GM21825 (cell line): ENCODE measurements at regions not wholly inside any gene's neighbourhood (a gene's known extent, or its start where the extent isn't known, plus 50 kb on each side); places are given as distances from the start of the nearest gene placed in this dataset.
"Not testable (repeated sequence)": the region's sequence is repeated elsewhere in the genome, so short reads cannot be mapped to it uniquely, and the experiment has no call there.

ENCODE experiments used
- ATAC-seq: cut with Tn5 transposase; IDR thresholded peaks from one replicate; pipeline ENCODE4 v1.9.1; 2021; ENCODE audit warnings: mild to moderate bottlenecking, moderate library complexity; ENCODE audit not compliant: unreplicated experiment

GRCh38 chr1:147103416-147104155 is 68.7 kb downstream of the PRKAB2 start:
- not testable (repeated sequence) for ATAC-seq

- no peak for ATAC-seq
These were observed 73.1 kb downstream of the PRKAB2 start for GRCh38 chr1:147099192-147099591.

GRCh38 chr1:147098338-147098973 is 73.8 kb downstream of the PRKAB2 start:
- ATAC-seq = not testable (repeated sequence)

GRCh38 chr1:147095691-147096090 is 76.6 kb downstream of the PRKAB2 start:
- ATAC-seq = no peak

DNA sequence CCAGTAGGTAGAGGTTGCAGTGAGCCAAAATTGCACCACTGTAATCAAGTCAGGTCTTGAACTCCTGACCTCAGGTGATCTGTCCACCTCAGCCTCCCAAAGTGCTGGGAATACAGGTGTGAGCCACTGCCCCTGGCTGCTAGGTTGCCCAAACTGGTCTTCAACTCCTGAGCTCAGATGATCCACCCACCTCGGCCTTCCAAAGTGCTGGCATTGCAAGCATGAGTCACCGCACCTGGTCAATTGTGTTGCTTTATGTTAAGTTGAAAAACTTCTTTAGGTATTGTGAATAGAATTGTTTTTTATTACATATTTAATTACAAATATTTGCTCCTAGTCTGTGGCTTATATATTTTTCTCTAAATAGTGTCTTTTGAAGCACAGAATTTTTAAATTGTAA is 80.5 kb downstream of the PRKAB2 start:
- no peak for ATAC-seq

DNA sequence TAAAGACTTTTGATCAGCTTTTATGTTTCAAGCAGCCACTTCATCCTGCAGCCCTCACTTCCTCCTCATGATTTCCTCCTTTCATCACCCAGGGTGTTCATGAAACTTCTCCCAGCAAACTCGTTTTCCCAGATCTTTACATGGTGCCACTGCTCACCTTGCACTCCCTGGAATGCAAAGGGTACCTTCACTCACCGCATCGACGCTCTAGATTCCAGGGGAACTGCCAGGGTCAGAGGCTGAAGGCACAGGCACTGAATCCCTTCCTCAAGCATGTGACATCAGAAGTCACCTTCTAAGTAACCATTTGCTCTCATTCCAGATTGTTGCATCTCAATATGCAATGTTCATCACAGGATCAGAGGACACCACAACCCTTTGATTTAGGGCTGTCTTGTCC is 82.8 kb downstream of the PRKAB2 start:
- no peak for ATAC-seq

DNA sequence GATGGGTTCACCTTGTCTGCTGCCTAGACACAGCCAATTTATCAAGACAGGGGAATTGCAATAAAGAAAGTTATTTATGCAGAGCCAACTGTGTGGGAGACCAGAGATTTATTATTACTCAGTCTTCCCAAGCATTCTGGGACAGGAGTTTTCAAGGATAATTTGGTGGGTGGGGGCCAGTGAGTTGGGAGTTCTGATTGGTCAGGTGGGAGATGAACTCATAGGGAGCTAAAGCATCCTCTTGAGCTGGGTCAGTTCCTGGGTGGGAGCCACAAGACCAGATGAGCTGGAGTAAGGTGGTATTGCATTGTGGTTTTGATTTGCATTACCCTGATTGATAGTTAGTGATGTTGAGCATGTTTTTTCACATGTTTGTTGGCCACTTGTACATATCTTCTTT is 86.1 kb downstream of the PRKAB2 start:
- no peak for ATAC-seq

- peak; percentile 59 for ATAC-seq
These were observed 87.8 kb downstream of the PRKAB2 start for GRCh38 chr1:147084273-147085096.

- no peak for ATAC-seq
These were observed 88.4 kb downstream of the PRKAB2 start for GRCh38 chr1:147083919-147084272.

DNA sequence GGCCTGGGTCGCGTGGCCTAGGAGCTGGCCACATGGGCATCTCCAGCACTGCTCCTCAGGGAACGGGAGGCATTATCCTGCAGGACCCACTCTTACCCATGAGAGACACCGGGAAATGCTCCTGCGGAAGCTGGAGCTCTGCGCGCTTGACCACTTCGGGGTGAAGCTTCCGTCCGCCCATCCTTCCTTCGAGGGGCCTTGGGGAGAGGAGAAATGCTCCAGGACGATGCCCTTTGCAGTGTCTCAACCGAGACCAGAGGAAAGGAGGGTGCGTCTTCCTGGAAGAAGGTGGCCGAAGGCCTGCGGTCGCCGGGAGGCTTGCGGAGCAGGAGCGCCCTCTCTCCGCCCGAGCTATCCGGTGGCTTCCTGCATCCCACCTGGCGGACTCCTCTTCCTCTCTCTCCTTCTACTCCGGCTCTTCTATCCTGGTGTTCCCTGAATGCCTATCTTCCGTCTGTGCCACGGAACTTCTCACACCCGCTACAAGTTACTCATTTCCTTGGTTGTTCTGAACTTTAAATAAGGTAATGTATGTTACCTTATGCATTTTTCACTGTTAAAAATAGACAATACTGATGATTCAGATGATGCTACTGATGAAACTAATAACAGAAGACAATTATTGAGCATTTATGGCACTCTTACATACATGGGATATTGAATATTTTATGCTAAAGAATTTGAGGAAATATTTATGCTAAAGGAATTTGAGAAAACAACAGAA is 91.4 kb downstream of the PRKAB2 start:
- no peak for ATAC-seq

DNA sequence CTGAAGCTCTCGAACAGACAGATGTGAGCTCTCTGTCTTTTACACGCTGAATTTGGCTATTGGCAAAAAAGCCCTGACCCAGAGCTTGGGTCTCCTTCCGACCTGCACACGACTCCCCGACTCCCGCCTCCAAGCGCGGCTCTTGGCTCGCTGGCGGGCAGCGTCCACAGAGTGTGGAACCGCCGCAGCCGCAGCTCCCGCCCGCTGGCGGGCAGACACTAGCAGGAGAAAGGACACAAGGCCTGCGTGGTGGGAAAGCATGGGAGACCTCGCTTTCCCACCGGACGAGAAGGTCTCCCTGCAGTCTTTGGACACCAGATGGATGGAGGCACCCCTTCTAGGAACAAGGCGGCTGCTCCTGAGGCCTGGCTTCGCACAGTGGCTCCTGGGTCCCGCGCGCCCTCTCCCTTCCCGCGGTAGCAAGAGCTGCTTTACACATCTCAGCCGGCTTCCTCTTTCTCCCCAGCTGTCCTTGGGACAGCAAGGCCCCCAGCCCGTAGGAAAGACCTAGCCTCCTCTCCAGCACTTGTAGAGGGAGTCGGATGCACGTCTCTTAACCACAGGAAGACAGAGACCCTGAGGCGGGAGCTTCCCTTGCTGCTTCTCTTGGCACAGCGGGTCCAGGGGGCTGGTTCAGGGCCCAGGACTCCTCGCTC is 92.1 kb downstream of the PRKAB2 start:
- ATAC-seq = no peak

DNA sequence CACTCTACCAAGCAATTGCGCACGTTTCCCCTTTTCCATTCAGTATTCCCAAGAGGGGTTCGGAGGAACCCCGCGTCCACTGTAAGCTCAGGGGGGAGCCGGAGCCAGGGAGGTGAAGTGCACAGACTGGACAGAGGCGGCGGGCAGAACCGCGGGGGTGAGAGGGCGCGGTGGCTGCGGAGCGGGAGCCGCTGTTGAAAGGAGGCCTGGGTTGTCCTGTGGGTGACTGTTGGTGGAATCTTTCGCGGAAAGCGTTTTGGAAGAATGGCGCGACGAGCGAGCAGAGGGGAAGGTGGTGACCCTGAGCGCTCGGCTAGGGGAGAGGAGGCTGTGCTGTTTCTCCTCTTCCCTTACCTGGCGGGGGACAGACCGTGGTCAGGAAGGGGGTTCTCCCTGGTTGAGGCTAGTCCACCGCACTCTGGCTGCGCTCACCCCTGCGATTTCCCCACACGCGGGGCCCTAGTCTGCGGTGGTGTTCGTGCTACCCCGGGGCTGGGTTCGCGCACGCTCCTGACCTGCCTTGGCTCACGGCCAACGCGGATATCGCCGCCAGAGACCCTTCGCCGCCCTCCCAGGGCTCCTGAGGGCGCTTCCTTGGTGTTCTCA is 92.8 kb downstream of the PRKAB2 start:
- ATAC-seq = no peak

- no peak for ATAC-seq
These were observed 93.5 kb downstream of the PRKAB2 start for GRCh38 chr1:147078606-147079399.

- ATAC-seq = no peak
These were observed 94.2 kb downstream of the PRKAB2 start for GRCh38 chr1:147077936-147078605.

DNA sequence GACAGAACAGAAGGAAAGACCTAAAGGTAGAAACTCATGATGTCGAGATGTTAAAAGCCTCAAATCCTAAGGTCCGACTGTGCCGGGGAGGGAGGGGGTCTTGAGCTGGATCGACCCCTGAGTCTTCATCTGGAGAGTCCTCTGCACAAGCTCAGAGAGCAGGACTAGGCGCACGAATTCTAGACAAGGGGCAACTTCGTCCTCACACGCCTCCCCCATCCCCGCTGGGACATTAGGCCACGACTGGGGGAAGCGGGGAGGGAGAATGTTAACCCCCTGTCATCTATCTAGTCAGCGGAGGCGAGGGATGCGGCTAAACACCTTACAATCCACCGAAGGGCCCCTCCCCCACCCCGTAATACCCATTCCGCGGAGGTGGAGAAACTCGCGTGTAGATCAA is 94.7 kb downstream of the PRKAB2 start:
- ATAC-seq = no peak

DNA sequence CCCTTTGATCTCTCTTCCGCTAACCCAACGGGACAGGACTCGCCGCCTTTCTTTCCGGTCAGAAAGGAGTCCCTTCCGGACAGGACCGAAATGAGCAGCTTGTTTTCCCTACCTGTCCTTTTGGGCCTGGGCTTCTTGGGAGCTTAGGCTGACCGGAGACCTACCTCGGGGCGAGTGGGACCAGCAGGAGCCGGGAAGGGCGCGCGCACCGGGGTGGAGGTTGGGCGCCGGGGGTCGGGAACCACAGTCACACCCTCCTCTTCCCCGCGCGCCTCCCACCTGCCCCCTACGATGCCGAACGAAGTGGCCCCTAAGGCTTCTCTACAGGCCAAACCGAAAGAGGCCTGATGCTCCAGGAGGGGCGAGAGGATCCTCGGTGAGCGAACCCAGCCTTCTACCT is 95.2 kb downstream of the PRKAB2 start:
- no peak for ATAC-seq

- no peak for ATAC-seq
These were observed 95.8 kb downstream of the PRKAB2 start for GRCh38 chr1:147076442-147076841.

DNA sequence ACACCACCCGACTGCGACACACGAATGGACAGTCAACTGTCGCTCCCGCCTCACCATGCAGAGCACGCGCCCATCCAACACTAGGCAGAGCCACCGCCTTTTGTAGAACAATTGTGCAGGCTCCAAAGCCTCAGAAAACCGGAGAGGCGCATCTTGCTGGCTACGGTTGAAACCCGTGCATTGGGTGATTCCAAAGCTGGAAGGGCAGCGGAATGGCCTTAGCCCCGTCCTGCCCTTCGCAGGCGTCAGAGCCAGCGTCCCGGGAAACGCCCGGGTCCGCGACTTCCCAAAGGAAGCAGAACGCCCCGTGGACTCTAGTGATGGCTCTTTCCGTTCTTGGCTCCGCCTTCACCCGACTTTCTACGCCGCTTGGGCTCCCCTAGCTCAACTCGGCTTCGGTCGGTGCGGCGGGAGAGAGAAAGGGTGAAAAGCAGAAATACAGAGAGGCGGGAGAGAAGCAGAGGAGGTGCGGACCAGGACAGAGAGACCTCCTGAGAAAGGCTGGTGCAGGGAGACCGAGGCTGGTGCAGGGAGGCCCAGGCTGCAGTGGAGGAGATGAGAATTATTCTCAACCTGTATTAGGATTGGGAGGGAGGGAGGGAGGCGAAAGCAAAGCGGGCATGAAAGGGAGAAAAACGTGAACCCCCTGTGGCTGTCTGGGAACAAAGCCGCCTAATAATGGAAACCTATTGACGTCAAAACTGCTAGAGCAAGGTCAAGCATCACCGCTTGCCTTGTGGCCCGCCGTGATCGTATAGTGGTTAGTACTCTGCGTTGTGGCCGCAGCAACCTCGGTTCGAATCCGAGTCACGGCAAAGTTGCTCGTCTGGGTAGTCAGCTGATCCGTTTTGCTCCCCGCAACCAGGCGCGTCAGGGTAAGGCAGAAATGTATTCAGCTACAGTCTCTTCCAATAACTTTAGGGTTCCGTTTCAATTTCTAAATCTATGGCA is 99.5 kb downstream of the PRKAB2 start:
- no peak for ATAC-seq
